ENCODE measurements at regions not wholly inside any gene's neighbourhood (a gene's known extent, or its start where the extent isn't known, plus 50 kb on each side); places are given as distances from the start of the nearest gene placed in this dataset.

DNA sequence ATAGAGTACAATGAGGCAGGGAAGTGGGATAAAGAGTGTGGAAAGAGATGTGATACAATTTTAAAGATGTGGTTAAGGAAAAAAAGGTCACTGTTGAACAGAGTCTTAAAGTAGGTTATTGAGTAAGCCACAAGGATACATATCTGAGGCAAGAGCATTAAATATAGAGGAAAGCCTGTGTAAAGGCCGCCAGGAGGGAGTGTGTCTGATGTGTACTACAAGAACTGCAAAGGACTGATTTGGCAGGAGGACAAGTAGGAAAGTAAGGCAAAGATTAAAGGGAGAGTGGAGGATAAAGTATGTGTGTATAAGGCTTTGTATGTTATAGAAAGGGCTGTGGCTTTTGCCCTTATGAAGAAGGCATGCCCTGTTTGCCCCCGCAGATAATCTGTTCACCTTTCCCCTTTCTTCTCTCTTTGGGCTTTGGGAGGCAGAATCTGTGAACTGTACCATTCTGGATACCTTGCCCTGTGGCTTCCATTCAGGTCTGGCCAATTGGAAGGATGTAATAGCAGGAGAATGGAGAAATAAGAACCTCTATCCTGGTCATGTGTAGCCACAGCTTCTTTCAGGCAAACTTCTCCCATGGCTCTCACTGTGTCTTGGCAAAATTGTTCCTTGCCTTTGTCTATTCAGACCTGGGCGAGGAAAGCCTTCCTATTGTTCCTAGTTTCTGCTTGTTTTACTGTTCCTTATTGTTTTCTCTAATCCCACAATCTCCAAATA, 68.9 kb upstream of the FAM47B start:
- H3F3A ChIP-seq (ENCODE audit: insufficient read depth) = peaks cover 9% of the 10 kb centered on the region
- H3K27ac ChIP-seq = no peak overlapping the region
- peaks cover 26% of the 10 kb centered on the region for H3K4me1 ChIP-seq (ENCODE audit: insufficient read depth)
- no peaks in the 10 kb centered on the region for H3K79me2 ChIP-seq (ENCODE audit: insufficient read depth)
- H2AFZ ChIP-seq = no peak overlapping the region
- H3K9me2 ChIP-seq (ENCODE audit: insufficient read depth) = no peaks in the 10 kb centered on the region
- H3K36me3 ChIP-seq (ENCODE audit: low read depth) = no peaks in the 10 kb centered on the region
- DNase-seq = no peak
- 94% methylated on average over 3 of the region's 3 CpGs for WGBS, 2 experiments (ENCODE audit: low coverage in 1 of 2, low lambda C conversion rate in 2 of 2, missing lambda C conversion rate in 2 of 2)
- H3K4me2 ChIP-seq (ENCODE audit: unreplicated experiment) = no peak overlapping the region
- TF ChIP-seq EZH2phosphoT487 (IDR thresholded peaks at IDR 0.05; ENCODE audit: insufficient read depth, low read depth) (no peak), EZH2 (IDR thresholded peaks at IDR 0.05; ENCODE audit: insufficient read depth, poor library complexity, severe bottlenecking) (no peak)
- no peak overlapping the region for H3K4me3 ChIP-seq
- H4K20me1 ChIP-seq (ENCODE audit: insufficient read depth) = no peaks in the 10 kb centered on the region
- H3K27me3 ChIP-seq (replicated peaks; ENCODE audit: insufficient read depth) = no peaks in the 10 kb centered on the region
- H3K9me3 ChIP-seq (ENCODE audit: low read depth) = no peaks in the 10 kb centered on the region
- no peak overlapping the region for H3K9ac ChIP-seq
- in situ Hi-C loops (cut with MboI) = loop anchor here (25.0 kb wide), 1 partner anchor 89 kb away; no protein-coding TSS in a partner anchor

DNA sequence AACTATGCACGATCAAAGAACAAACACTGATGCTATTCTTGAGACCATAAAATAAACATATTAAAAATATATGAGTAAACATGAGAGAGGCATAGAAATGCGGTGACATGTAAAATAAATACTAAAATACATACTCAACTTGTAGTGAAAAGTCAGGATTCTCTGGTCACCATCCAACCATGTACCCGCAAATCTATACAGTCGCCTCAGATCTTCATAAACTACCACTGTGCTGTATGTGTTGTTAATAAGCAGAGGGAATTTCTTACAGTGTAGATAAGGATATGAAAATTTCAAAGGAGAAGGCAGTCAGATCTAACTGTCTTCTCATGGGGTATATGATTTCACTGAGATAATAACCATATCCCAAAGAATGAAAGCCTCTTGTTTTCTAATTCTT, 67.8 kb upstream of the FAM47B start:
- H4K20me1 ChIP-seq (ENCODE audit: insufficient read depth) = no peaks in the 10 kb centered on the region
- H3K79me2 ChIP-seq (ENCODE audit: insufficient read depth) = no peaks in the 10 kb centered on the region
- H3K4me2 ChIP-seq (ENCODE audit: unreplicated experiment) = no peak overlapping the region
- no peak overlapping the region for H2AFZ ChIP-seq
- in situ Hi-C loops (cut with MboI) = loop anchor here (25.0 kb wide), 2 partner anchors 88 to 212 kb away; partner anchors contain the start of gene TMEM47
- H3K9ac ChIP-seq = no peak overlapping the region
- no peak for DNase-seq
- 89 to 97% methylated on average over 4 of the region's 4 CpGs for WGBS, 2 experiments (ENCODE audit: low coverage in 1 of 2, low lambda C conversion rate in 2 of 2, missing lambda C conversion rate in 2 of 2)
- H3F3A ChIP-seq (ENCODE audit: insufficient read depth) = peaks cover 9% of the 10 kb centered on the region
- no peaks in the 10 kb centered on the region for H3K9me2 ChIP-seq (ENCODE audit: insufficient read depth)
- no peaks in the 10 kb centered on the region for H3K27me3 ChIP-seq (replicated peaks; ENCODE audit: insufficient read depth)
- no peaks in the 10 kb centered on the region for H3K9me3 ChIP-seq (ENCODE audit: low read depth)
- 0 out of 2 replicates have a peak overlapping the region, but pooled peaks have one; percentile 7 for H3K4me3 ChIP-seq
- H3K27ac ChIP-seq = peak overlapping the region; percentile 46
- no peak for TF ChIP-seq EZH2phosphoT487 (IDR thresholded peaks at IDR 0.05; ENCODE audit: insufficient read depth, low read depth)
- TF ChIP-seq EZH2 (IDR thresholded peaks at IDR 0.05; ENCODE audit: insufficient read depth, poor library complexity, severe bottlenecking) = no peak
- H3K36me3 ChIP-seq (ENCODE audit: low read depth) = no peaks in the 10 kb centered on the region
- H3K4me1 ChIP-seq (ENCODE audit: insufficient read depth) = peaks cover 33% of the 10 kb centered on the region

DNA sequence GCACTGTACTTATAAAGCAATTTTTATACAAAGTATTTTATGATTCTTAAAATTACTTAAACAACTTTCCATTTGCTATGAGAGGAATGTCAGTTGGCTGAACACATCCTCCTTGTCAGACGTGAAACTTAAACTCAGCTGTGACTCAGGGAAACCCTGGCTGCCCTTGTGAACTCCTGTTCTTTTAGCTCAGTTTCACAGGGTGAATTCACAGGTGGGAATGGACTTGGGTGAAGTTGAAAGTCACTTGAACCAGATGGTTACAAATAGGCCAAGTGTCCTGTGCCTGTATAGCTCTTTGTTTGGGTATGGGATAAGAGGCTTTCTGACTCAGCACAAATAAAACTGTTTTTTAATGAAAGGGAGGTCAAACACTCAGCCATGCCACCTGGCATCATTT, 67.4 kb upstream of the FAM47B start:
- Histone ChIP-seq H3K36me3 (ENCODE audit: low read depth) (no peaks in the 10 kb centered on the region), H4K20me1 (ENCODE audit: insufficient read depth) (no peaks in the 10 kb centered on the region), H2AFZ (no peak overlapping the region), H3F3A (ENCODE audit: insufficient read depth) (peaks cover 12% of the 10 kb centered on the region), H3K4me1 (ENCODE audit: insufficient read depth) (peaks cover 36% of the 10 kb centered on the region), H3K27ac (peak overlapping the region; percentile 46), H3K4me3 (0 out of 2 replicates have a peak overlapping the region, but pooled peaks have one; percentile 7), H3K4me2 (ENCODE audit: unreplicated experiment) (no peak overlapping the region), H3K9me2 (ENCODE audit: insufficient read depth) (no peaks in the 10 kb centered on the region), H3K9ac (no peak overlapping the region), H3K27me3 (replicated peaks; ENCODE audit: insufficient read depth) (no peaks in the 10 kb centered on the region), H3K9me3 (ENCODE audit: low read depth) (no peaks in the 10 kb centered on the region), H3K79me2 (ENCODE audit: insufficient read depth) (no peaks in the 10 kb centered on the region)
- in situ Hi-C loops (cut with MboI) = loop anchor here (25.0 kb wide), 1 partner anchor 213 kb away; the partner anchor contains the start of gene TMEM47
- TF ChIP-seq EZH2 (IDR thresholded peaks at IDR 0.05; ENCODE audit: insufficient read depth, poor library complexity, severe bottlenecking) = no peak
- WGBS, 2 experiments (ENCODE audit: low coverage in 1 of 2, low lambda C conversion rate in 2 of 2, missing lambda C conversion rate in 2 of 2) = 0% methylated on average over 1 of the region's 1 CpG
- peak; percentile 61 for DNase-seq

DNA sequence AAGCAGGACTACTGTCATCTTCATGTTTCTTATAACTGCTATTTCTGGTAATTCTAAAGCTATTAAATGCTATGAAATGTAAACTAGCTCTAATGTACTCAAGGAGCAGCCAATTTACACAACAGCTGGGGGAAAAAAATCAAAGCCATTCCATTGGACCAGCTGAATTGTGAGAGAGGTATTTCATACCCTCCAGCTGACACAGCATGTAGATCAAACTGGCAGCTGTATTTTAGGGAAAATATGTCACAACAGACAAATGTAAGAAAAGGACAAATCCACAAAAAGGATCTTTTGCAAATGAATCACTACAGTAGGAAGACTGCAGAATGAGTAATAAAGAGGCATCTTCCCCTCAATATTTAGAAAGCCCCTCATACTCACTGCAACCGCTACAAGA, 65.2 kb upstream of the FAM47B start:
- no peaks in the 10 kb centered on the region for H4K20me1 ChIP-seq (ENCODE audit: insufficient read depth)
- in situ Hi-C loops (cut with MboI) = loop anchor here (25.0 kb wide), 1 partner anchor 215 kb away; the partner anchor contains the start of gene TMEM47
- H3K9me2 ChIP-seq (ENCODE audit: insufficient read depth) = no peaks in the 10 kb centered on the region
- peaks cover 15% of the 10 kb centered on the region for H3F3A ChIP-seq (ENCODE audit: insufficient read depth)
- H3K4me3 ChIP-seq = no peak overlapping the region
- no peak overlapping the region for H3K9ac ChIP-seq
- DNase-seq = peak; percentile 45
- H3K4me1 ChIP-seq (ENCODE audit: insufficient read depth) = peaks cover 45% of the 10 kb centered on the region
- no peaks in the 10 kb centered on the region for H3K79me2 ChIP-seq (ENCODE audit: insufficient read depth)
- H3K4me2 ChIP-seq (ENCODE audit: unreplicated experiment) = no peak overlapping the region
- TF ChIP-seq EZH2 (IDR thresholded peaks at IDR 0.05; ENCODE audit: insufficient read depth, poor library complexity, severe bottlenecking) = no peak
- TF ChIP-seq EZH2phosphoT487 (IDR thresholded peaks at IDR 0.05; ENCODE audit: insufficient read depth, low read depth) = no peak
- H3K36me3 ChIP-seq (ENCODE audit: low read depth) = no peaks in the 10 kb centered on the region
- WGBS, 2 experiments (ENCODE audit: low coverage in 1 of 2, low lambda C conversion rate in 2 of 2, missing lambda C conversion rate in 2 of 2) = 47 to 56% methylated on average over 1 of the region's 1 CpG
- peak overlapping the region; percentile 26 for H3K27ac ChIP-seq
- H3K9me3 ChIP-seq (ENCODE audit: low read depth) = no peaks in the 10 kb centered on the region
- no peaks in the 10 kb centered on the region for H3K27me3 ChIP-seq (replicated peaks; ENCODE audit: insufficient read depth)
- H2AFZ ChIP-seq = no peak overlapping the region
